Natural killer cell (primary cell): ENCODE measurements at regions not wholly inside any gene's neighbourhood (a gene's known extent, or its start where the extent isn't known, plus 50 kb on each side); places are given as distances from the start of the nearest gene placed in this dataset.
A peak's percentile ranks its signal among the peaks of the same experiment; 100 is the strongest.

Experiments used
- ATAC-seq, 3 donors: fragments of 150-1000 bp in 2 of 3; fragments of 200-7000 bp in 1 of 3; cut with Tn5 transposase; 1 replicate in 1 of 3; 2 replicates in 2 of 3; pipeline ENCODE4 v1.10.0; 2021; ENCODE audit warnings: mild to moderate bottlenecking in 2 of 3, moderate library complexity in 2 of 3
- DNase-seq, 2 donors: peaks; one replicate each; pipeline versions ENCODE4 v3.0.0 to v3.0.0-alpha.2; 2013 to 2021; ENCODE audit warnings: mixed read lengths in 1 of 2
- H3K27ac ChIP-seq: one replicate; pipeline ENCODE4 v1.5.1; 2013; ENCODE audit warnings: mild to moderate bottlenecking, low read length
- H3K27me3 ChIP-seq: one replicate; pipeline ENCODE4 v1.6.1; 2013; ENCODE audit warnings: low read length; ENCODE audit not compliant: control insufficient read depth, insufficient read depth
- H3K36me3 ChIP-seq: one replicate; pipeline ENCODE4 v1.6.1; 2013; ENCODE audit warnings: low read length; ENCODE audit not compliant: control insufficient read depth, insufficient read depth
- H3K4me1 ChIP-seq: one replicate; pipeline ENCODE4 v1.6.1; 2013; ENCODE audit warnings: low read length; ENCODE audit not compliant: control insufficient read depth, insufficient read depth
- H3K4me3 ChIP-seq: one replicate; pipeline ENCODE4 v1.5.1; 2013; ENCODE audit warnings: low read length
- H3K9me3 ChIP-seq: one replicate; pipeline ENCODE4 v1.6.1; 2013; ENCODE audit warnings: low read length; ENCODE audit not compliant: control insufficient read depth, insufficient read depth
- H3K27ac Mint-ChIP-seq, 2 donors: one replicate each; pipeline ENCODE4 v1.8.0; 2022; ENCODE audit warnings: mild to moderate bottlenecking in 2 of 2, mixed read lengths in 2 of 2, moderate library complexity in 1 of 2
- H3K27me3 Mint-ChIP-seq, 2 donors: one replicate each; pipeline ENCODE4 v1.8.0; 2022; ENCODE audit warnings: low read depth in 2 of 2, mixed read lengths in 2 of 2
- H3K36me3 Mint-ChIP-seq: one replicate; pipeline ENCODE4 v1.8.0; 2022; ENCODE audit warnings: mixed read lengths
- H3K4me1 Mint-ChIP-seq, 2 donors: one replicate each; pipeline ENCODE4 v1.8.0; 2022; ENCODE audit warnings: mixed read lengths in 2 of 2
- H3K4me3 Mint-ChIP-seq: one replicate; pipeline ENCODE4 v1.8.0; 2022; ENCODE audit warnings: mild to moderate bottlenecking, moderate library complexity, mixed read lengths
- H3K9me3 Mint-ChIP-seq, 2 donors: one replicate each; pipeline ENCODE4 v1.8.0; 2022; ENCODE audit warnings: mixed read lengths in 2 of 2
- WGBS: methylation state at CpG from one replicate; pipeline ENCODE4 v1.1.7; 2013; ENCODE audit warnings: missing lambda C conversion rate; ENCODE audit not compliant: insufficient coverage; 5-methylcytosine and 5-hydroxymethylcytosine counted together
- intact Hi-C: fragments of 100-400 bp; cut with micrococcal nuclease; formaldehyde crosslinking; loops from one replicate; pipeline ENCODE4 v1.14.2; 2022
- TF ChIP-seq, protein P1 (sequence below): fragments of 200-600 bp; IDR thresholded peaks from one replicate; pipeline ENCODE4 v1.8.0; 2022; ENCODE audit warnings: antibody characterized with exemption

DNA sequence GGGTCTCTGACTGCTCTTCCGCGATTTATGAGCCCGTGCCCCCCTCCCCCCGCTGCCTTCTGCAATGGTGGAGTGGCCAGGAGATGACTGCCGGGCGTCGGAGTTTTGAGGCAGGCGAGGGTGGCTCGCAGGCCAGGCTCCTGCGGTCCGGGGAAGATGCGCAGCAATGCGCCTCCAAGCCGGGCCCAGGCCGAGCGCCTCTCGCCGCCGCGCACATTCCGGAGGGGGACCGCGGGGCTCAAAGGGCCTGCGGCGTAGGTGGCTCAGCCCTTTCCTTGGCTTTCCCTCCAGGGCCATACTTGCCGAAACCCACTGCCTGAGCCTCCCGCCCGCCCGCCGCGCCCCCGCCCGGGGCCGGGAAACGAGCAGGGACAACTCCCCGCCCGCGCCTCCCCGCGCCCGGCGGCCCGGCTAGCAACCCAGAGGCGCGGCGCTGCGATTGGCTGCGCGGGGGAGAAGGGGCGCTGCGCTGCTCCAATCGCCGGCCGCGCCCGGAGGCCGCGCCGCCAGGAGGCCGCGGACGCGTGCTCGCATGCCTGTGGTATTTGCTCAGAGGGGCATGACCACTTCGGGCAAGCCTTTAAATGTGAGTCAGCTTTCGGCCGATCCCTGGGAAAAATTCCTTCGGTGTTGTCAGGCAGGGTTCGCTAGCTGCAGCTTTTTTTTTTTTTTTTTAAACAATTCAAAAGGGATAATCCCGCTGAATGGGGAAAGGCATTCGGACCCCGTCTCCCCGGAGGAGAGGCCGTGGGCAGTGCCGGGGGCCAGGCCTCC lies 157.9 kb upstream of the PARP11 start:
- intact Hi-C loops = no loop called here
- Mint-ChIP-seq H3K9me3 (no peaks in the 10 kb centered on the region), H3K4me3 (peak overlapping the region; percentile 82), H3K36me3 (no peaks in the 10 kb centered on the region), H3K27ac (peak overlapping the region in 1 of 2 donors; percentile 8), H3K4me1 (peaks cover 25 to 28% of the 10 kb centered on the region in 2 donors), H3K27me3 (peaks cover 22 to 30% of the 10 kb centered on the region in 2 donors)
- Histone ChIP-seq H3K27ac (no peak overlapping the region), H3K36me3 (no peaks in the 10 kb centered on the region), H3K4me1 (peaks cover 23% of the 10 kb centered on the region), H3K9me3 (no peaks in the 10 kb centered on the region), H3K4me3 (peak overlapping the region; percentile 28), H3K27me3 (peaks cover 2% of the 10 kb centered on the region)
- whole genome bisulfite sequencing = 3% methylated on average over 75 of the region's 75 CpGs
- ATAC-seq (peak; percentile 90 to 96 (median 95)), DNase-seq (peak; percentile 64 to 87)
- TF ChIP-seq, protein P1, sequence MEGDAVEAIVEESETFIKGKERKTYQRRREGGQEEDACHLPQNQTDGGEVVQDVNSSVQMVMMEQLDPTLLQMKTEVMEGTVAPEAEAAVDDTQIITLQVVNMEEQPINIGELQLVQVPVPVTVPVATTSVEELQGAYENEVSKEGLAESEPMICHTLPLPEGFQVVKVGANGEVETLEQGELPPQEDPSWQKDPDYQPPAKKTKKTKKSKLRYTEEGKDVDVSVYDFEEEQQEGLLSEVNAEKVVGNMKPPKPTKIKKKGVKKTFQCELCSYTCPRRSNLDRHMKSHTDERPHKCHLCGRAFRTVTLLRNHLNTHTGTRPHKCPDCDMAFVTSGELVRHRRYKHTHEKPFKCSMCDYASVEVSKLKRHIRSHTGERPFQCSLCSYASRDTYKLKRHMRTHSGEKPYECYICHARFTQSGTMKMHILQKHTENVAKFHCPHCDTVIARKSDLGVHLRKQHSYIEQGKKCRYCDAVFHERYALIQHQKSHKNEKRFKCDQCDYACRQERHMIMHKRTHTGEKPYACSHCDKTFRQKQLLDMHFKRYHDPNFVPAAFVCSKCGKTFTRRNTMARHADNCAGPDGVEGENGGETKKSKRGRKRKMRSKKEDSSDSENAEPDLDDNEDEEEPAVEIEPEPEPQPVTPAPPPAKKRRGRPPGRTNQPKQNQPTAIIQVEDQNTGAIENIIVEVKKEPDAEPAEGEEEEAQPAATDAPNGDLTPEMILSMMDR = no peak

DNA sequence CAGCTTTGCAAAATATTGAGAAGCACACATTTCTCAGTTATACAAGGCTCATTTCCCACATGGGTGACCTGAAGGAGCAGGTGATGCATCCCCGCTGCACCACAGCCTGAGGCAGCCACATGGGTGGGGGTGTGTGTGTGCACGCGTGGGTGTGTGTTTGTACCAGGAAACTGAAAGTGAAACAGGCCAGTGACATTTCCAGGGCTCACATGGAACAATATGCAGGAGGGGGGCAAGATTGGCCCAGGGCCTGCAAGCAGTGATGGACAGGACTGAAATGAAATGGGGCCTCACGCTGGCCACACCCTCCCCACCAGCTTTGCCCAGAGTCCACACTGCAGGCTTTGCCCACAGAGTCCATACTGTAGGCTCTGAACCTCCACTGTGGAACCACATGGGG lies 154.2 kb upstream of the PARP11 start:
- Mint-ChIP-seq H3K4me1 (peaks cover 25 to 28% of the 10 kb centered on the region in 2 donors), H3K27ac (peak overlapping the region in 1 of 2 donors; percentile 20), H3K9me3 (no peaks in the 10 kb centered on the region), H3K4me3 (peak overlapping the region; percentile 17), H3K36me3 (no peaks in the 10 kb centered on the region), H3K27me3 (peaks cover 9 to 13% of the 10 kb centered on the region in 2 donors)
- Histone ChIP-seq H3K4me1 (peaks cover 23% of the 10 kb centered on the region), H3K27me3 (peaks cover 2% of the 10 kb centered on the region), H3K4me3 (no peak overlapping the region), H3K27ac (no peak overlapping the region), H3K36me3 (no peaks in the 10 kb centered on the region), H3K9me3 (no peaks in the 10 kb centered on the region)
- 15% methylated on average over 4 of the region's 4 CpGs for WGBS
- intact Hi-C loops = no loop called here
- ATAC-seq = peak; percentile 56 to 78 (median 63)
- DNase-seq = peak in 1 of 2 donors; percentile 78
- TF ChIP-seq, protein P1 = no peak

DNA sequence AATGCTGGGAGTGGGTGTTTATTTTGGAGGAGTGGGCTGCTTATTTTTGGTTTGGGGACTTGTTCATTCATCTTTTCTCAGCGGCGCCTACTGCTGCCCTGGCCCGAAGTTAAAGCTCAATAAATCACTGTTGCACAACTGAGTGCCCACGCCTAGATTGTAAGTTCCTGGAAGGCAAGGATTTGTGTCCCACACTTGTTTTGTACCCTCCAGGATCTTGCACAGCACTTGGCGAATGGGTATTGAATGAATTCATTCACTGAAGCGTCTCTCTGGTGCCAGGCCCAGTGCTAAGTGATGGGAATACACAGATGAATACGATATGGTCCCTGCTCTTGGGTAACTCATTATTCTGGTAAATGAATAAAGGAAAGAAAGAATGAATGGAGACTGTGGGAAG lies 153.3 kb upstream of the PARP11 start:
- DNase-seq (no peak), ATAC-seq (no peak)
- Histone ChIP-seq H3K27ac (no peak overlapping the region), H3K27me3 (peaks cover 2% of the 10 kb centered on the region), H3K36me3 (no peaks in the 10 kb centered on the region), H3K9me3 (no peaks in the 10 kb centered on the region), H3K4me1 (peaks cover 18% of the 10 kb centered on the region), H3K4me3 (no peak overlapping the region)
- Mint-ChIP-seq H3K27ac (no peak overlapping the region), H3K4me3 (no peak overlapping the region), H3K9me3 (no peaks in the 10 kb centered on the region), H3K4me1 (peaks cover 23 to 25% of the 10 kb centered on the region in 2 donors), H3K36me3 (no peaks in the 10 kb centered on the region), H3K27me3 (peaks cover 7 to 9% of the 10 kb centered on the region in 2 donors)
- TF ChIP-seq, protein P1 = no peak
- intact Hi-C loops = no loop called here
- WGBS = 93% methylated on average over 7 of the region's 7 CpGs

DNA sequence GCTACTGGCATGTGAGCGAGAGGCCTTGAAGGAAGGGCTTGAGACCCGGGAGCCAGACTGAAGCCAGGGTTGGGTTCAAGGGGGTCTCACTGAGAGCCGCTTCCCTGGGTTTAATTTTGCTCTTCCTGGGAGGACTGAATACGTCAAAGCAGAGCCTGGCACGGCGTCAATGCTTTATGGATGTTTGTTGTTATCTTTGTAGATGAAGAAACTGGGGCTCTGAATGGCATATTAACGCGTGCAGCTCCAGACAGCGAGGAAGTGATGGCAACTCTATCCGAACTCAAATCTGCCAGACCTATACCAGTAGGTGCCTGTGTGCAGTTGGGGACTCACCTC lies 152.8 kb upstream of the PARP11 start:
- Histone ChIP-seq H3K4me1 (peaks cover 15% of the 10 kb centered on the region), H3K27me3 (no peaks in the 10 kb centered on the region), H3K27ac (no peak overlapping the region), H3K4me3 (no peak overlapping the region), H3K9me3 (no peaks in the 10 kb centered on the region), H3K36me3 (no peaks in the 10 kb centered on the region)
- WGBS = 95% methylated on average over 10 of the region's 10 CpGs
- H3K9me3 Mint-ChIP-seq = no peaks in the 10 kb centered on the region
- TF ChIP-seq, protein P1 = no peak
- peaks cover 7 to 9% of the 10 kb centered on the region in 2 donors for H3K27me3 Mint-ChIP-seq
- intact Hi-C loops = no loop called here
- no peak overlapping the region for H3K4me3 Mint-ChIP-seq
- peaks cover 22 to 25% of the 10 kb centered on the region in 2 donors for H3K4me1 Mint-ChIP-seq
- ATAC-seq (no peak), DNase-seq (no peak)
- H3K36me3 Mint-ChIP-seq = no peaks in the 10 kb centered on the region
- H3K27ac Mint-ChIP-seq = no peak overlapping the region
